ENCODE measurements at regions not wholly inside any gene's neighbourhood (a gene's known extent, or its start where the extent isn't known, plus 50 kb on each side); places are given as distances from the start of the nearest gene placed in this dataset.

GRCh38 chr7:48806731-48807130 lies 117.6 kb upstream of the CDC14C start:
- 39 to 47% (median 42%) methylated on average over 4 of the region's 4 CpGs for WGBS, 3 donors
- no peak overlapping the region for H3K27ac ChIP-seq
- intact Hi-C loops (cut with DNase I) = no loop called here
- no peaks in the 10 kb centered on the region for H3K4me1 ChIP-seq (ENCODE audit: insufficient read depth)
- TF ChIP-seq EP300 (IDR thresholded peaks at IDR 0.05) = no peak
- no peak for TF ChIP-seq POLR2A (IDR thresholded peaks at IDR 0.05)
- TF ChIP-seq, protein P1, sequence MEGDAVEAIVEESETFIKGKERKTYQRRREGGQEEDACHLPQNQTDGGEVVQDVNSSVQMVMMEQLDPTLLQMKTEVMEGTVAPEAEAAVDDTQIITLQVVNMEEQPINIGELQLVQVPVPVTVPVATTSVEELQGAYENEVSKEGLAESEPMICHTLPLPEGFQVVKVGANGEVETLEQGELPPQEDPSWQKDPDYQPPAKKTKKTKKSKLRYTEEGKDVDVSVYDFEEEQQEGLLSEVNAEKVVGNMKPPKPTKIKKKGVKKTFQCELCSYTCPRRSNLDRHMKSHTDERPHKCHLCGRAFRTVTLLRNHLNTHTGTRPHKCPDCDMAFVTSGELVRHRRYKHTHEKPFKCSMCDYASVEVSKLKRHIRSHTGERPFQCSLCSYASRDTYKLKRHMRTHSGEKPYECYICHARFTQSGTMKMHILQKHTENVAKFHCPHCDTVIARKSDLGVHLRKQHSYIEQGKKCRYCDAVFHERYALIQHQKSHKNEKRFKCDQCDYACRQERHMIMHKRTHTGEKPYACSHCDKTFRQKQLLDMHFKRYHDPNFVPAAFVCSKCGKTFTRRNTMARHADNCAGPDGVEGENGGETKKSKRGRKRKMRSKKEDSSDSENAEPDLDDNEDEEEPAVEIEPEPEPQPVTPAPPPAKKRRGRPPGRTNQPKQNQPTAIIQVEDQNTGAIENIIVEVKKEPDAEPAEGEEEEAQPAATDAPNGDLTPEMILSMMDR (IDR thresholded peaks at IDR 0.05) = no peak
- no peak overlapping the region for H3K4me3 ChIP-seq
- no peaks in the 10 kb centered on the region for H3K36me3 ChIP-seq
- H3K27me3 ChIP-seq = no peaks in the 10 kb centered on the region
- no peak for DNase-seq
- H3K9me3 ChIP-seq = no peaks in the 10 kb centered on the region

DNA sequence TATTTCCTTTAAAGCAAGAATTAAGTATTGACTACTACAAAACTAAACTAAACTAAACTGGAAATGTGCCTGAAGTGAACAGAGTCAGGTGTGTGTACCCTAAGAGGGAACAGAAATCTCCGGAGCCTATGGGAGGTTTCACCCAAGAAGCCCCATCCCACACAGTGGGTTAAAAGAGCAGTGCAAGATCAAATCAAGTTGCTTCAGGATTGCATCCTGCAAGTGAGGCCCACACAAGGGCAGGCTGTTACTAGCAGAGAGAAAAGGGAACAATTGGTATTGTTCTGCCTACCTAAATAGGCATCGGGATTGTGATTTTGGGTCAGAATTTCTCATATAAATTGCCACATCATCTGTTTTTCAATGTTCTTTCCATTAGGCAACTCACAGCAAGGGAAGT lies 113.3 kb upstream of the CDC14C start:
- DNase-seq = no peak
- TF ChIP-seq, protein P1 (IDR thresholded peaks at IDR 0.05) = no peak
- TF ChIP-seq POLR2A (IDR thresholded peaks at IDR 0.05) (no peak), EP300 (IDR thresholded peaks at IDR 0.05) (no peak)
- no peaks in the 10 kb centered on the region for H3K4me1 ChIP-seq (ENCODE audit: insufficient read depth)
- H3K4me3 ChIP-seq = no peak overlapping the region
- 45 to 85% (median 83%) methylated on average over 2 of the region's 2 CpGs for WGBS, 3 donors
- H3K27ac ChIP-seq = no peak overlapping the region
- H3K27me3 ChIP-seq = no peaks in the 10 kb centered on the region
- no peaks in the 10 kb centered on the region for H3K9me3 ChIP-seq
- intact Hi-C loops (cut with DNase I) = no loop called here
- no peaks in the 10 kb centered on the region for H3K36me3 ChIP-seq

GRCh38 chr7:48813472-48813871 lies 110.9 kb upstream of the CDC14C start:
- Histone ChIP-seq H3K27ac (no peak overlapping the region), H3K4me1 (ENCODE audit: insufficient read depth) (no peaks in the 10 kb centered on the region), H3K4me3 (no peak overlapping the region), H3K27me3 (no peaks in the 10 kb centered on the region), H3K36me3 (no peaks in the 10 kb centered on the region), H3K9me3 (no peaks in the 10 kb centered on the region)
- WGBS, 3 donors = 77 to 84% (median 82%) methylated on average over 4 of the region's 4 CpGs
- intact Hi-C loops (cut with DNase I) = no loop called here
- no peak for DNase-seq
- TF ChIP-seq, protein P1 (IDR thresholded peaks at IDR 0.05) = no peak
- TF ChIP-seq POLR2A (IDR thresholded peaks at IDR 0.05) = no peak
- no peak for TF ChIP-seq EP300 (IDR thresholded peaks at IDR 0.05)

GRCh38 chr7:48822138-48822537 lies 102.2 kb upstream of the CDC14C start:
- no peak overlapping the region for H3K4me3 ChIP-seq
- no peak for DNase-seq

More at GRCh38 chr7:48822138-48822537, 102.2 kb upstream of the CDC14C start:
- Histone ChIP-seq H3K27me3 (no peaks in the 10 kb centered on the region), H3K4me1 (ENCODE audit: insufficient read depth) (no peaks in the 10 kb centered on the region), H3K36me3 (no peaks in the 10 kb centered on the region), H3K9me3 (no peaks in the 10 kb centered on the region), H3K27ac (no peak overlapping the region)
- intact Hi-C loops (cut with DNase I) = no loop called here
- TF ChIP-seq EP300 (IDR thresholded peaks at IDR 0.05) = no peak
- TF ChIP-seq, protein P1 (IDR thresholded peaks at IDR 0.05) = no peak
- WGBS, 3 donors = 83 to 93% (median 91%) methylated on average over 1 of the region's 1 CpG
